ENCODE measurements at regions not wholly inside any gene's neighbourhood (a gene's known extent, or its start where the extent isn't known, plus 50 kb on each side); places are given as distances from the start of the nearest gene placed in this dataset.

GRCh38 chr1:5318143-5318816 is 663.9 kb downstream of the AJAP1 start:
- H3K36me3 Mint-ChIP-seq: peaks cover 62% of the 10 kb centered on the region
- DNase-seq (ENCODE audit: low spot score) (no peak), ATAC-seq (no peak)
- ChIA-PET POLR2A (no interaction called here), CTCF (no interaction called here)
- H3K27me3 Mint-ChIP-seq (ENCODE audit: low read depth): peaks cover 18% of the 10 kb centered on the region
- peaks cover 81% of the 10 kb centered on the region for H3K9me3 Mint-ChIP-seq
- H3K4me1 Mint-ChIP-seq: no peaks in the 10 kb centered on the region
- H3K4me3 Mint-ChIP-seq: no peak overlapping the region
- TF ChIP-seq, protein P1, sequence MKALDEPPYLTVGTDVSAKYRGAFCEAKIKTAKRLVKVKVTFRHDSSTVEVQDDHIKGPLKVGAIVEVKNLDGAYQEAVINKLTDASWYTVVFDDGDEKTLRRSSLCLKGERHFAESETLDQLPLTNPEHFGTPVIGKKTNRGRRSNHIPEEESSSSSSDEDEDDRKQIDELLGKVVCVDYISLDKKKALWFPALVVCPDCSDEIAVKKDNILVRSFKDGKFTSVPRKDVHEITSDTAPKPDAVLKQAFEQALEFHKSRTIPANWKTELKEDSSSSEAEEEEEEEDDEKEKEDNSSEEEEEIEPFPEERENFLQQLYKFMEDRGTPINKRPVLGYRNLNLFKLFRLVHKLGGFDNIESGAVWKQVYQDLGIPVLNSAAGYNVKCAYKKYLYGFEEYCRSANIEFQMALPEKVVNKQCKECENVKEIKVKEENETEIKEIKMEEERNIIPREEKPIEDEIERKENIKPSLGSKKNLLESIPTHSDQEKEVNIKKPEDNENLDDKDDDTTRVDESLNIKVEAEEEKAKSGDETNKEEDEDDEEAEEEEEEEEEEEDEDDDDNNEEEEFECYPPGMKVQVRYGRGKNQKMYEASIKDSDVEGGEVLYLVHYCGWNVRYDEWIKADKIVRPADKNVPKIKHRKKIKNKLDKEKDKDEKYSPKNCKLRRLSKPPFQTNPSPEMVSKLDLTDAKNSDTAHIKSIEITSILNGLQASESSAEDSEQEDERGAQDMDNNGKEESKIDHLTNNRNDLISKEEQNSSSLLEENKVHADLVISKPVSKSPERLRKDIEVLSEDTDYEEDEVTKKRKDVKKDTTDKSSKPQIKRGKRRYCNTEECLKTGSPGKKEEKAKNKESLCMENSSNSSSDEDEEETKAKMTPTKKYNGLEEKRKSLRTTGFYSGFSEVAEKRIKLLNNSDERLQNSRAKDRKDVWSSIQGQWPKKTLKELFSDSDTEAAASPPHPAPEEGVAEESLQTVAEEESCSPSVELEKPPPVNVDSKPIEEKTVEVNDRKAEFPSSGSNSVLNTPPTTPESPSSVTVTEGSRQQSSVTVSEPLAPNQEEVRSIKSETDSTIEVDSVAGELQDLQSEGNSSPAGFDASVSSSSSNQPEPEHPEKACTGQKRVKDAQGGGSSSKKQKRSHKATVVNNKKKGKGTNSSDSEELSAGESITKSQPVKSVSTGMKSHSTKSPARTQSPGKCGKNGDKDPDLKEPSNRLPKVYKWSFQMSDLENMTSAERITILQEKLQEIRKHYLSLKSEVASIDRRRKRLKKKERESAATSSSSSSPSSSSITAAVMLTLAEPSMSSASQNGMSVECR (CRISPR knock-in tag; IDR thresholded peaks at IDR 0.05; ENCODE audit: borderline replicate concordance): no peak
- TF ChIP-seq TCF7 (CRISPR knock-in tag; IDR thresholded peaks at IDR 0.05; ENCODE audit: low read depth) (no peak), ZNF532 (CRISPR knock-in tag; IDR thresholded peaks at IDR 0.05; ENCODE audit: borderline replicate concordance) (no peak), RELA (CRISPR knock-in tag; IDR thresholded peaks at IDR 0.05; ENCODE audit: borderline replicate concordance) (no peak), TP53 (CRISPR knock-in tag; IDR thresholded peaks at IDR 0.05) (no peak), PRDM15 (CRISPR knock-in tag; IDR thresholded peaks at IDR 0.05) (no peak)
- H3K27ac Mint-ChIP-seq: no peak overlapping the region

DNA sequence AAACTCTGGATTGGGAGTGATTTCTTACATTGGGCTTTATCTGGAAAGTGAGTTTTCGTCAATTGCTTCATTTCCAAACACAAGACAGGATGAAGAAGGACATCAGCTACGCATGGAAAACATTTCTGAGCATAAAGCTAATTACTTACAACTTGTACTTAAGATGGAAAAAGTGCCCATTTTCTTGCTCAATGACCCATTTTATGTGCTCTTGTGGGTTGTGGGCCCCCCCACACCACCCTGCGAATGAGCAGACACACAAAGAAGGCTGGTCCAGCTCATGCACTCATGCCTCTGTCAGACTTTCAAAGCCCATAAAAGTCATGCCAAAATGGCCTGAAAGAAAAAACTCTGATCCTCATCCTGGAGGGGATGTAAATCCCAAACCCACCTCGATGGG is 663.0 kb downstream of the AJAP1 start:
- Mint-ChIP-seq H3K36me3 (peaks cover 60% of the 10 kb centered on the region), H3K4me1 (no peaks in the 10 kb centered on the region), H3K27me3 (ENCODE audit: low read depth) (peaks cover 12% of the 10 kb centered on the region), H3K9me3 (peaks cover 76% of the 10 kb centered on the region), H3K4me3 (no peak overlapping the region), H3K27ac (no peak overlapping the region)
- ChIA-PET POLR2A (no interaction called here), CTCF (no interaction called here)
- DNase-seq (ENCODE audit: low spot score) (no peak), ATAC-seq (no peak)
- TF ChIP-seq IRF2 (CRISPR knock-in tag; IDR thresholded peaks at IDR 0.05; ENCODE audit: borderline replicate concordance, low read depth) (no peak), ZNF263 (CRISPR knock-in tag; IDR thresholded peaks at IDR 0.05; ENCODE audit: low read depth) (no peak), SMAD3 (CRISPR knock-in tag; IDR thresholded peaks at IDR 0.05; ENCODE audit: borderline replicate concordance) (no peak), PRRX2 (CRISPR knock-in tag; IDR thresholded peaks at IDR 0.05) (no peak), ZNF416 (CRISPR knock-in tag; IDR thresholded peaks at IDR 0.05) (no peak), HMGA2 (CRISPR knock-in tag; IDR thresholded peaks at IDR 0.05) (no peak), ZNF121 (CRISPR knock-in tag; IDR thresholded peaks at IDR 0.05) (no peak), RORB (CRISPR knock-in tag; IDR thresholded peaks at IDR 0.05) (no peak), TEAD1 (CRISPR knock-in tag; IDR thresholded peaks at IDR 0.05) (no peak), SOX15 (CRISPR knock-in tag; IDR thresholded peaks at IDR 0.05) (no peak), GTF2I (CRISPR knock-in tag; conservative IDR thresholded peaks at IDR 0.05) (no peak), TP53 (CRISPR knock-in tag; IDR thresholded peaks at IDR 0.05) (no peak), NR3C1 (CRISPR knock-in tag; conservative IDR thresholded peaks at IDR 0.05; ENCODE audit: low read depth) (no peak), ZNF138 (CRISPR knock-in tag; conservative IDR thresholded peaks at IDR 0.05) (no peak), NFE2L1 (CRISPR knock-in tag; IDR thresholded peaks at IDR 0.05) (no peak), ZBTB21 (CRISPR knock-in tag; IDR thresholded peaks at IDR 0.05; ENCODE audit: borderline replicate concordance) (no peak)
- TF ChIP-seq, protein P2, sequence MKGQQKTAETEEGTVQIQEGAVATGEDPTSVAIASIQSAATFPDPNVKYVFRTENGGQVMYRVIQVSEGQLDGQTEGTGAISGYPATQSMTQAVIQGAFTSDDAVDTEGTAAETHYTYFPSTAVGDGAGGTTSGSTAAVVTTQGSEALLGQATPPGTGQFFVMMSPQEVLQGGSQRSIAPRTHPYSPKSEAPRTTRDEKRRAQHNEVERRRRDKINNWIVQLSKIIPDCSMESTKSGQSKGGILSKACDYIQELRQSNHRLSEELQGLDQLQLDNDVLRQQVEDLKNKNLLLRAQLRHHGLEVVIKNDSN (CRISPR knock-in tag; IDR thresholded peaks at IDR 0.05): no peak
- TF ChIP-seq, protein P3, sequence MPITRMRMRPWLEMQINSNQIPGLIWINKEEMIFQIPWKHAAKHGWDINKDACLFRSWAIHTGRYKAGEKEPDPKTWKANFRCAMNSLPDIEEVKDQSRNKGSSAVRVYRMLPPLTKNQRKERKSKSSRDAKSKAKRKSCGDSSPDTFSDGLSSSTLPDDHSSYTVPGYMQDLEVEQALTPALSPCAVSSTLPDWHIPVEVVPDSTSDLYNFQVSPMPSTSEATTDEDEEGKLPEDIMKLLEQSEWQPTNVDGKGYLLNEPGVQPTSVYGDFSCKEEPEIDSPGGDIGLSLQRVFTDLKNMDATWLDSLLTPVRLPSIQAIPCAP (CRISPR knock-in tag; IDR thresholded peaks at IDR 0.05): no peak

Measured in WTC11 (cell line).